ENCODE measurements at regions not wholly inside any gene's neighbourhood (a gene's known extent, or its start where the extent isn't known, plus 50 kb on each side); places are given as distances from the start of the nearest gene placed in this dataset.

DNA sequence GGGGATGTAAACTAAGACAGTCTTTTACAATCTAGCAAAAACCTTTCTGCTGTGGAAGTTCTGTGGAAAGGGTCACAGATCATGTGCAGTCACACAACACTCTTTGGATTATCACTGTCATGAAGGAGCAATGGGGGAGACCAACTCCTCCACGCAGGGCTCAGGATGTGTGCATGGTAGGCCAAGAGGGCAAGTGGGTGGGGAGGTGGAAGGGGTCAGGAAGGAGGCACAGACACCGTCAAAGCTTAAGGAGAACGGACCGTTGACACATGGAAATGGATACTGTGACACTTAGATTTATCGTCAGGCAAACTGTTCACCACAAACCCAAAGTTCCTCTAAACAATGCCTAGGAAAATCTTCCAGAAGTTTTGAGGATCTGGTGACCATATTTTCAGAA is 215.8 kb downstream of the PAX1 start:
- no peak for TF ChIP-seq POLR2A (IDR thresholded peaks at IDR 0.05)
- TF ChIP-seq, protein P1, sequence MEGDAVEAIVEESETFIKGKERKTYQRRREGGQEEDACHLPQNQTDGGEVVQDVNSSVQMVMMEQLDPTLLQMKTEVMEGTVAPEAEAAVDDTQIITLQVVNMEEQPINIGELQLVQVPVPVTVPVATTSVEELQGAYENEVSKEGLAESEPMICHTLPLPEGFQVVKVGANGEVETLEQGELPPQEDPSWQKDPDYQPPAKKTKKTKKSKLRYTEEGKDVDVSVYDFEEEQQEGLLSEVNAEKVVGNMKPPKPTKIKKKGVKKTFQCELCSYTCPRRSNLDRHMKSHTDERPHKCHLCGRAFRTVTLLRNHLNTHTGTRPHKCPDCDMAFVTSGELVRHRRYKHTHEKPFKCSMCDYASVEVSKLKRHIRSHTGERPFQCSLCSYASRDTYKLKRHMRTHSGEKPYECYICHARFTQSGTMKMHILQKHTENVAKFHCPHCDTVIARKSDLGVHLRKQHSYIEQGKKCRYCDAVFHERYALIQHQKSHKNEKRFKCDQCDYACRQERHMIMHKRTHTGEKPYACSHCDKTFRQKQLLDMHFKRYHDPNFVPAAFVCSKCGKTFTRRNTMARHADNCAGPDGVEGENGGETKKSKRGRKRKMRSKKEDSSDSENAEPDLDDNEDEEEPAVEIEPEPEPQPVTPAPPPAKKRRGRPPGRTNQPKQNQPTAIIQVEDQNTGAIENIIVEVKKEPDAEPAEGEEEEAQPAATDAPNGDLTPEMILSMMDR (IDR thresholded peaks at IDR 0.05): no peak
